DMS53 treated with DMSO at 0.1 percent for 48 hours (cell line): ENCODE measurements at regions not wholly inside any gene's neighbourhood (a gene's known extent, or its start where the extent isn't known, plus 50 kb on each side); places are given as distances from the start of the nearest gene placed in this dataset.
A peak's percentile ranks its signal among the peaks of the same experiment; 100 is the strongest.
"Not testable (repeated sequence)": the region's sequence is repeated elsewhere in the genome, so short reads cannot be mapped to it uniquely, and the experiment has no call there.

Experiments used
- DNase-seq: peaks from one replicate; lab custom pipeline; 2025; ENCODE audit not compliant: unreplicated experiment; lab: John Stamatoyannopoulos, UW

- DNase-seq: peak; percentile 64
Observed at GRCh38 chr6:27096834-27097511, 150.5 kb upstream of the PRSS16 start.

GRCh38 chr6:27098956-27099355 lies 148.5 kb upstream of the PRSS16 start:
- no peak for DNase-seq

- DNase-seq: no peak
Observed at GRCh38 chr6:27100921-27101320, 146.6 kb upstream of the PRSS16 start.

GRCh38 chr6:27101824-27102223 lies 145.7 kb upstream of the PRSS16 start:
- no peak for DNase-seq

- DNase-seq: no peak
Observed at GRCh38 chr6:27106382-27106781, 141.1 kb upstream of the PRSS16 start.

GRCh38 chr6:27111743-27112142 lies 135.8 kb upstream of the PRSS16 start:
- DNase-seq: no peak

- DNase-seq: no peak
Observed at GRCh38 chr6:27112974-27113373, 134.5 kb upstream of the PRSS16 start.

GRCh38 chr6:27119329-27119728 lies 128.2 kb upstream of the PRSS16 start:
- no peak for DNase-seq

GRCh38 chr6:27119761-27120160 lies 127.7 kb upstream of the PRSS16 start:
- DNase-seq: no peak

GRCh38 chr6:27121640-27122039 lies 125.9 kb upstream of the PRSS16 start:
- DNase-seq: no peak

- no peak for DNase-seq
Observed at GRCh38 chr6:27124252-27124657, 123.2 kb upstream of the PRSS16 start.

GRCh38 chr6:27126046-27126814 lies 121.3 kb upstream of the PRSS16 start:
- DNase-seq: no peak

- DNase-seq: peak; percentile 64
Observed at GRCh38 chr6:27126815-27127537, 120.5 kb upstream of the PRSS16 start.

- not testable (repeated sequence) for DNase-seq
Observed at GRCh38 chr6:27127874-27128273, 119.6 kb upstream of the PRSS16 start.

GRCh38 chr6:27128311-27129094 lies 119.0 kb upstream of the PRSS16 start:
- DNase-seq: no peak

- peak; percentile 81 for DNase-seq
Observed at GRCh38 chr6:27129095-27129815, 118.2 kb upstream of the PRSS16 start.

- DNase-seq: no peak
Observed at GRCh38 chr6:27129917-27130316, 117.6 kb upstream of the PRSS16 start.

GRCh38 chr6:27130668-27131428 lies 116.7 kb upstream of the PRSS16 start:
- DNase-seq: no peak

- DNase-seq: not testable (repeated sequence)
Observed at GRCh38 chr6:27132282-27132531, 115.3 kb upstream of the PRSS16 start.
